LNCAP (cell line): ENCODE measurements at regions not wholly inside any gene's neighbourhood (a gene's known extent, or its start where the extent isn't known, plus 50 kb on each side); places are given as distances from the start of the nearest gene placed in this dataset.

ENCODE experiments used
- TF ChIP-seq, protein P1 (sequence below): fragments of 450-650 bp; IDR thresholded peaks from 2 replicates; pipeline ENCODE4 v1.5.1; 2017; ENCODE audit warnings: mild to moderate bottlenecking

DNA sequence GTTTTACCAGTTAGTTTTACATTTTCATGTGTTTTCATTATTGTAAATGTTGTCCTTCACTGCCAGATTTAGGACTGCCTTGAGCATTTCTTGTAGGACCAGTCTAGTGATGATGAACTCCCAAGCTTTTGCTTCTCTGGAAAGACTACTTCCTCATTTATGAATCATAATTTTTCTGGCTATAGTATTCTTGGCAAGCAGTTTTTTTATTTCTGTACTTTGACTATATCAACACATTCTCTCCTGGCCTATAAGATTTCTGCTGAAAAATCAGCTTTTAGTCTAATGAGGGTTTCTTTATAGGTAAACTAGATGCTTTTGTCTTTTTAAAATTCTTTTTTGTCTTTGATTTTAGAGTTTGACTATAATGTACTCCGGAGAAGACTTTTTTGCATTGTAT, 256.8 kb upstream of the GRAMD2B start:
- TF ChIP-seq, protein P1, sequence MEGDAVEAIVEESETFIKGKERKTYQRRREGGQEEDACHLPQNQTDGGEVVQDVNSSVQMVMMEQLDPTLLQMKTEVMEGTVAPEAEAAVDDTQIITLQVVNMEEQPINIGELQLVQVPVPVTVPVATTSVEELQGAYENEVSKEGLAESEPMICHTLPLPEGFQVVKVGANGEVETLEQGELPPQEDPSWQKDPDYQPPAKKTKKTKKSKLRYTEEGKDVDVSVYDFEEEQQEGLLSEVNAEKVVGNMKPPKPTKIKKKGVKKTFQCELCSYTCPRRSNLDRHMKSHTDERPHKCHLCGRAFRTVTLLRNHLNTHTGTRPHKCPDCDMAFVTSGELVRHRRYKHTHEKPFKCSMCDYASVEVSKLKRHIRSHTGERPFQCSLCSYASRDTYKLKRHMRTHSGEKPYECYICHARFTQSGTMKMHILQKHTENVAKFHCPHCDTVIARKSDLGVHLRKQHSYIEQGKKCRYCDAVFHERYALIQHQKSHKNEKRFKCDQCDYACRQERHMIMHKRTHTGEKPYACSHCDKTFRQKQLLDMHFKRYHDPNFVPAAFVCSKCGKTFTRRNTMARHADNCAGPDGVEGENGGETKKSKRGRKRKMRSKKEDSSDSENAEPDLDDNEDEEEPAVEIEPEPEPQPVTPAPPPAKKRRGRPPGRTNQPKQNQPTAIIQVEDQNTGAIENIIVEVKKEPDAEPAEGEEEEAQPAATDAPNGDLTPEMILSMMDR = no peak

DNA sequence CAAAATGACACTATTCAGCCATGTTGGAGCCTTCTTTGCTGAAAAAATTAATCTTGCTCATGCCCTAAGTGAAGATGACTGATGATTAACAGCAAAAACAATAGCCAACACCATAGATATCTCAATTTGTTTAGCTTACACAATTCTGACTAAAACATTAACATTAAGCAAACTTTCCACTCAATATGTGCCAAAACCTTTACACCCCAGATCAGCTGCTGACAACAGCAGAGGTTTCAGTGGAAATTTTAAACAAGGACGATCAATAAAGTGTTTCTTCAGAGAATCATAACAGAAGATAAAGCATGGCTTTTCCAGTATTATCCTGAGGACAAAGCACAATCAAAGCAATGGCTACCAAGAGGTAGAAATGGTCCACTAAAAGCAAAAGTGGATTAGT, 254.4 kb upstream of the GRAMD2B start:
- TF ChIP-seq, protein P1 = no peak

DNA sequence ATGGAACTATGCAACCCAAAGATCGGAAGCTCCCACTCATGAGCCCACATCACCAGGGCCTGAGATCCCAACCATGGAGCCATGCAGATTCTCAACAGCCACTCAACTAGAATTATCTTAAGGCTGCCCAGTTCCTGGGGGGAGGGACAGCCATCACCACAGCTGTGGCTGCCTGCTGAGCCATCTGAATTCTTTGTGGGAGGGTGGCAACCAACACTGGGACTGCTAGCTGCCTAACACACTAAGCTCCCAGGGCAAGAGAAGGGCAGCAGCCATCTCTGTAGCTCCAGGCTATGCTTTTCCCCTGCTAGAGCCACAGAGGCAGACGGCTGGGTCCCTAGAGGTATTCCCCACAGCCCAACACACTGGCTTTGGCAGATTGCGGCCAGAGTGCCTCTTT, 251.3 kb upstream of the GRAMD2B start:
- TF ChIP-seq, protein P1 = no peak

DNA sequence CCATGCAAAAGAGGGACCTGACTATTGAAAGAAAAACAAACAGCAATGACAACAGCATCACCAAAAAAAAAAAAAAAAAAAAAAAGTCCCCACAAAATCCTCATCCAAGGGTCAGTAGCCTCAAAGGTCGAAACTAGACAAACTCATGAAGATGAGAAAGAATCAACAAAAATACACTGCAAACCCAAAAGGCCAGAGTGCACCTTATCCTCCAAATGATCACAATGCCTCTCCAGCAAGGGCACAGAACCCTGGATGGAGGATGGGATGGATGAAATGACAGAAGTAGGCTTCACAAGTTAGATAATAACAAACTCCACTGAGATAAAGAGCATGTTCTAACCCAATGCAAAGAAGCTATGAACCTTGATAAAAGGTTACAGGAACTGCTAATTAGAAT, 250.4 kb upstream of the GRAMD2B start:
- TF ChIP-seq, protein P1 = no peak

DNA sequence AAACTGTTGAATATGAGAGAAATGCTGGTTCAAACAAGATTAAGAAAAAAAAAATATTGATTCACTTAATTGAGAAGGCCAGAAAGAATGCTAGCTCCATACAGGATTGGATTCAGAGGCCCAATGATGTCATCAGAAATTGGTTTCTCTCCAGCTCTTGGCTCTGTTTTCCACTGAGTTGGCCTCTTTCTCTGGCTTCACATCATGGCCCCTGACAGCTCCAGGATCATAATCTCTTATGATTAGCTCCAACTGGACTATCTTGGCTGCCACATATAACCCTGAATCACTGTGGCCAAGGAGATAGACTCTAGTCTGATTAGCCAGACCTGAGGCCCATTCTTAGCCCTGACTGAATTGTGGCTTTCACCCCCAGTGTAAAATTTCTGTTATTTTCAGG, 244.7 kb upstream of the GRAMD2B start:
- TF ChIP-seq, protein P1 = no peak

DNA sequence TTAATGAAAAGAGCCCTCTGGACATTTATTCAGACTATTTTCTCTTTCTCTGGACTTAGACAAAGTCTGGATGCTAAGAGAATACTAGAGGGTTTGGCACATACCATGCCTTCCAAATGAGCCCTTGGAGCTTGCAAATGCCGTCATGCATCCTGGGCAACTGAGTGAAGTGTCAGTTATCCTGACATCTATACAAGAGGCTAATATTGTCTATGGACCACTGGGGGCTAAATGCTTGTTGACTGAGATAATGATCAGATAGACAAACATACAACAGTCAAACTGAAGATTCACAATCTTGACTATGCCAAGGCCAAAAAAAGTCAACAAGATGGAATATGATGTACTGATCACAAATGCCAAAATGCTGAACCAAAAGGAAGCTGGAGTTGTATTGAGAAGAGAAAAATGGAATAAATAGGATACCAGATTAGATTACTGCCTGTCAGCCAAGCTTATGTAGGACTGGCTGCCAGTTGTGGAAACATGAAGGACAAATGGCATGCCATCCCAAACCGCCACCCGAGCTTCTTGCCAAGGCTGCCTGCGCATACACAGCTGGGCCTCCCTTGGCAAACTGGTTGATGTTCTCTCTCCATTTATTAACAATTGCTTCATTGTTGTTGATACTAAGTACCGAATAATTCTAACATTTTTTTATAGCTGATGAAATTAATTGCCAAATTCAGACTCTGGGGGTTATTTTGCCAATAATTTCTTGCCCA, 240.1 kb upstream of the GRAMD2B start:
- TF ChIP-seq, protein P1 = no peak

DNA sequence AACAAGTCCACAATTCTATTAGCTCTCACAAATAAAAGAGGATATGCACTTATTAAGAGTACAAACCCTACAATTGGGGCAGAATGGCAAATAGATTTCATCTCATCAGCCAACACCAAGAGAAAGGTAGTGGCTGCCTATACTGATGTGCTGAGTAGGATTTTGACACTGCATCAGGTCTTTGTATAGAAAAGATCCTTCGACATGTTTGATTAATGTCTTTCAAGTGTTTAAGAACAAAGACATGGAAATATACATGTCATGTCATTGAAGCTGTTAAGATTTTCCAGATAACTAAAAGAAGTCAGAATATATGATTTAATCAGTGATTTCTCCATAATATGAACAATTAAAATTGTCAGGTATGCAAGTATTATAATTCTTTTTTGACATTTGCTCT, 238.7 kb upstream of the GRAMD2B start:
- TF ChIP-seq, protein P1 = no peak

DNA sequence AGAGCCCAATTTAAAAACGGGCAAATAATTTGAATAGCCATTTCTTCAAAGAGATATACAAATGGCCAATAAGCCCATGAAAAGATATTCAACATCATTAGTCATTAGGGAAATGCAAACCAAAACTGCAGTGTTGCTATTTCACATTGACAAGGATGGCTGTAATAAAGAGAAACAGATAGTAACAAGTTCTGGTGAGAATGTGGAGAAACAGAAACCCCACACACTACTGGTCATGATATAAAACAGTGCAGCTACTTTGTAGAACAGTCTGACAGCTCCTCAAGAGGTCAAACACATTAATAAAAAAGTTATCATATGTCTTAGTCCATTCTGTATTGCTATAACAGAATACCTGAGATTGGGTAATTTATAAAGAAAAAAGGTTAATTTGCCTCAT, 237.0 kb upstream of the GRAMD2B start:
- TF ChIP-seq, protein P1 = no peak
